Glutamatergic neuron (in vitro differentiated cells): ENCODE measurements at regions not wholly inside any gene's neighbourhood (a gene's known extent, or its start where the extent isn't known, plus 50 kb on each side); places are given as distances from the start of the nearest gene placed in this dataset.
"Not testable (repeated sequence)": the region's sequence is repeated elsewhere in the genome, so short reads cannot be mapped to it uniquely, and the experiment has no call there.

ENCODE experiments used
- DNase-seq: peaks from one replicate; pipeline ENCODE4 v3.0.0; 2022
- H3K27ac Mint-ChIP-seq: one replicate; pipeline ENCODE4 v1.8.0; 2020; ENCODE audit warnings: mild to moderate bottlenecking, mixed read lengths, inconsistent platforms; ENCODE audit not compliant: unreplicated experiment
- H3K27me3 Mint-ChIP-seq: one replicate; pipeline ENCODE4 v1.8.0; 2020; ENCODE audit warnings: mild to moderate bottlenecking, moderate library complexity, mixed read lengths, inconsistent platforms; ENCODE audit not compliant: unreplicated experiment
- H3K36me3 Mint-ChIP-seq: one replicate; pipeline ENCODE4 v1.8.0; 2020; ENCODE audit warnings: mild to moderate bottlenecking, mixed read lengths, inconsistent platforms; ENCODE audit not compliant: unreplicated experiment
- H3K4me1 Mint-ChIP-seq: one replicate; pipeline ENCODE4 v1.8.0; 2020; ENCODE audit warnings: mild to moderate bottlenecking, low read depth, mixed read lengths, inconsistent platforms; ENCODE audit not compliant: unreplicated experiment
- H3K4me3 Mint-ChIP-seq: one replicate; pipeline ENCODE4 v1.8.0; 2020; ENCODE audit warnings: mild to moderate bottlenecking, mixed read lengths, inconsistent platforms; ENCODE audit not compliant: unreplicated experiment
- H3K9me3 Mint-ChIP-seq: one replicate; pipeline ENCODE4 v1.8.0; 2020; ENCODE audit warnings: mild to moderate bottlenecking, moderate library complexity, mixed read lengths, inconsistent platforms; ENCODE audit not compliant: unreplicated experiment
- TF ChIP-seq, protein P1 (sequence below): fragments of 200-600 bp; sonication (generic); IDR thresholded peaks from one replicate; pipeline ENCODE4 v1.5.0; 2021; ENCODE audit not compliant: partially characterized antibody, unreplicated experiment

DNA sequence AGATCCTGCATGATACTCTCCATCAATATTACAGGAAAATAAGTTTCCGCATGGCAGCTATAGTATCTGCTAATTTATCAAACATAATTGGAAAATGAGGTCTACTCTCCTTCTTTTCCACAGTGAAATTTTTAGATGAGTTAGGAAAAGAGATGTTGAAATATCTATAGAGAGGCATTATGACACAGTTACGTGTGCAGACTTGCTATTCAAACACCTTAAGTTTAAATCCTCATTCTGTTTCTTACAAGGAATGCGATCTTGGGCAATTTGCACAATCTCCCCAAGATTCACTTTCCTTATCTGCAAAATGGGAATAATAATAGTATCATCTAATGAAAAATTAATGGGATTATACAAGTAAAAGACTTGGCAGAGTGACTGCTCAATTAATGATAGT, 91.7 kb upstream of the SLCO6A1 start:
- Mint-ChIP-seq H3K36me3 (peaks cover 5% of the 10 kb centered on the region), H3K27ac (no peak overlapping the region), H3K4me1 (no peaks in the 10 kb centered on the region), H3K4me3 (no peak overlapping the region), H3K27me3 (no peaks in the 10 kb centered on the region), H3K9me3 (peaks cover 3% of the 10 kb centered on the region)
- TF ChIP-seq, protein P1, sequence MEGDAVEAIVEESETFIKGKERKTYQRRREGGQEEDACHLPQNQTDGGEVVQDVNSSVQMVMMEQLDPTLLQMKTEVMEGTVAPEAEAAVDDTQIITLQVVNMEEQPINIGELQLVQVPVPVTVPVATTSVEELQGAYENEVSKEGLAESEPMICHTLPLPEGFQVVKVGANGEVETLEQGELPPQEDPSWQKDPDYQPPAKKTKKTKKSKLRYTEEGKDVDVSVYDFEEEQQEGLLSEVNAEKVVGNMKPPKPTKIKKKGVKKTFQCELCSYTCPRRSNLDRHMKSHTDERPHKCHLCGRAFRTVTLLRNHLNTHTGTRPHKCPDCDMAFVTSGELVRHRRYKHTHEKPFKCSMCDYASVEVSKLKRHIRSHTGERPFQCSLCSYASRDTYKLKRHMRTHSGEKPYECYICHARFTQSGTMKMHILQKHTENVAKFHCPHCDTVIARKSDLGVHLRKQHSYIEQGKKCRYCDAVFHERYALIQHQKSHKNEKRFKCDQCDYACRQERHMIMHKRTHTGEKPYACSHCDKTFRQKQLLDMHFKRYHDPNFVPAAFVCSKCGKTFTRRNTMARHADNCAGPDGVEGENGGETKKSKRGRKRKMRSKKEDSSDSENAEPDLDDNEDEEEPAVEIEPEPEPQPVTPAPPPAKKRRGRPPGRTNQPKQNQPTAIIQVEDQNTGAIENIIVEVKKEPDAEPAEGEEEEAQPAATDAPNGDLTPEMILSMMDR, result no peak
- no peak for DNase-seq

GRCh38 chr5:102591650-102592049, 92.8 kb upstream of the SLCO6A1 start:
- Mint-ChIP-seq H3K9me3 (peaks cover 3% of the 10 kb centered on the region), H3K4me3 (no peak overlapping the region), H3K4me1 (no peaks in the 10 kb centered on the region)

DNA sequence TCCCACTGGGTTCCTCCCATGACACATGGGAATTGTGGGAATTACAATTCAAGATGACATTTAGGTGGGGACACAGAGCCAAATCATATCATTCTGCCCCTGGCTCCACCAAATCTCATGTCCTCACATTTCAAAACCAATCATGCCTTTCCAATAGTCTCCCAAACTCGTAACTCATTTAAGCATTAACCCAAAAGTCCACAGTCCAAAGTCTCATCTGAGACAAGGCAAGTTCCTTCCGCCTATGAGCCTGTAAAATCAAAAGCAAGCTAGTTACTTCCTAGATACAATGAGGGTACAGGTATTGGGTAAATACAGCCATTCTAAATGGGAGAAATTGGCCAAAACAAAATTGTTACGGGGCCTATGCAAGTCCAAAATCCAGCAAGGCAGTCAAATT, 93.8 kb upstream of the SLCO6A1 start:
- H3K9me3 Mint-ChIP-seq, H3K27ac Mint-ChIP-seq, H3K36me3 Mint-ChIP-seq, H3K4me3 Mint-ChIP-seq, H3K27me3 Mint-ChIP-seq, H3K4me1 Mint-ChIP-seq, DNase-seq: not testable (repeated sequence)

More at GRCh38 chr5:102591650-102592049, 92.8 kb upstream of the SLCO6A1 start:
- TF ChIP-seq, protein P1, result no peak
- H3K27me3 Mint-ChIP-seq, result no peaks in the 10 kb centered on the region
- H3K27ac Mint-ChIP-seq, result no peak overlapping the region
- H3K36me3 Mint-ChIP-seq, result peaks cover 5% of the 10 kb centered on the region
- DNase-seq, result no peak

GRCh38 chr5:102594192-102594591, 95.4 kb upstream of the SLCO6A1 start:
- DNase-seq, result no peak
- TF ChIP-seq, protein P1, result no peak
- H3K27me3 Mint-ChIP-seq, result no peaks in the 10 kb centered on the region
- no peak overlapping the region for H3K27ac Mint-ChIP-seq
- peaks cover 3% of the 10 kb centered on the region for H3K9me3 Mint-ChIP-seq
- H3K4me3 Mint-ChIP-seq, result no peak overlapping the region
- H3K4me1 Mint-ChIP-seq, result no peaks in the 10 kb centered on the region
- H3K36me3 Mint-ChIP-seq, result peaks cover 5% of the 10 kb centered on the region

DNA sequence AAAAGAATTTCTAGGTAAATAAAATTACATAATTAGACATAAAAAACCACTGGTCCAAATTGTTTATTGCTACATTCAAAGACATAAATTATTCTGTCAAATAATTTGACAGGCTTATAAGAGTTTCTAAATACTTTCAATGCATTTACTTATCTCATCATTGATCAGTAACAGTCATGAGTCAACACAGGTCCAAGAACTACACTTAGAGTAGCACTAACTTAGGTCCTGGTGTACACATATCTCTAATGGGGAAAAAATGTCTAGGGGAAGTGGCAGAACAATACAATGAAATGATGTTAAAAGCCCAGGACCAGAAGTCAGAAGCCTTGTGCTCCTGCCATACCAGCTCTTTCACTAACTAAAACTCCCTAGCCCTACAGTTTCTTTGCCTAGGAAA, 96.5 kb upstream of the SLCO6A1 start:
- Mint-ChIP-seq H3K4me1 (no peaks in the 10 kb centered on the region), H3K27ac (no peak overlapping the region), H3K4me3 (no peak overlapping the region), H3K9me3 (peaks cover 3% of the 10 kb centered on the region), H3K27me3 (no peaks in the 10 kb centered on the region), H3K36me3 (peaks cover 5% of the 10 kb centered on the region)
- DNase-seq, result no peak
- TF ChIP-seq, protein P1, result no peak

DNA sequence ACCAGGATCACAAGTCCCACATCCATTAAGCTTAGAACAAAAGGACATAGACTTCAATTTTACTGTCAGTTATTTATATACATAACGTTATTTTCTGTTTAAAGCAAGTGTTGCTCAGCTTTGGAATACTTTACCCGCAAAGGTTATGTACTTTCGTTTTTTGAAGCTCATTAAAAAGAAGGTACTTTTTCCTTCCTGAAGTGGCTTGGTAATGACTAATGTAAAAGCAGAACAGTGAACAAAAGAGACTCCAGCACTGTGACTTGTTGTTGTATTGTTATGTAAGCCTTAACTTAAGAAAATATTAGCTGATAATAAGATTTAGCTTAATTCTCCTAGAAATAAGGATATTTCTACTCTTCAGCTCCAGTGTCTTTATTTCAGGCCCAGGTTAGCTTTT, 97.3 kb upstream of the SLCO6A1 start:
- Mint-ChIP-seq H3K27me3 (no peaks in the 10 kb centered on the region), H3K27ac (no peak overlapping the region), H3K4me3 (no peak overlapping the region), H3K36me3 (peaks cover 5% of the 10 kb centered on the region), H3K4me1 (no peaks in the 10 kb centered on the region), H3K9me3 (peaks cover 3% of the 10 kb centered on the region)
- TF ChIP-seq, protein P1, result no peak
- DNase-seq, result no peak
